GM12878 (cell line): ENCODE measurements at regions not wholly inside any gene's neighbourhood (a gene's known extent, or its start where the extent isn't known, plus 50 kb on each side); places are given as distances from the start of the nearest gene placed in this dataset.

Source experiments
- ATAC-seq: fragments of 200-7000 bp; cut with Tn5 transposase; 3 replicates; pipeline ENCODE4 v1.9.1; 2020; ENCODE audit warnings: mild to moderate bottlenecking, moderate library complexity
- BruUV-seq: library from RNA; stranded (reverse); fragments of 400-500 nt; replicated peaks from 2 replicates; lab custom pipeline; 2021; lab: Mats Ljungman, UMichigan
- CTCF ChIA-PET: fragments of 300-600 bp; sonication (Branson Sonifier 250); formaldehyde crosslinking; extraction: SDS; loops from one replicate; lab custom pipeline; 2021; ENCODE audit warnings: inconsistent platforms; lab: Yijun Ruan, JAX
- POLR2A ChIA-PET: fragments of 350-600 bp; formaldehyde crosslinking; extraction: SDS; loops from one replicate; lab custom pipeline; 2021; ENCODE audit warnings: inconsistent platforms; lab: Charles Lee
- RAD21 ChIA-PET: fragments of 300-600 bp; sonication (Branson Sonifier 250); formaldehyde crosslinking; loops from one replicate; lab custom pipeline; 2023; ENCODE audit warnings: antibody characterized with exemption; ENCODE audit not compliant: unreplicated experiment; lab: Charles Lee
- SMC1A ChIA-PET: fragments of 300-600 bp; sonication (Branson Sonifier 250); formaldehyde crosslinking; loops from one replicate; lab custom pipeline; 2023; ENCODE audit not compliant: unreplicated experiment, uncharacterized antibody; lab: Charles Lee
- DNase-seq: peaks from one replicate; pipeline ENCODE4 v3.0.0-alpha.2; 2011; ENCODE audit warnings: low read depth, low spot score
- FAIRE-seq: peaks from 3 replicates; lab custom pipeline; 2011; peaks lifted over from hg19 to GRCh38; lab: Jason Lieb, UNC
- H2AFZ ChIP-seq: 2 replicates; pipeline ENCODE4 v1.6.0; 2011; ENCODE audit warnings: low read depth, low read length, control low read depth; ENCODE audit not compliant: control insufficient read depth
- H3K27ac ChIP-seq: 2 replicates; pipeline ENCODE4 v1.5.1; 2011; ENCODE audit warnings: control low read depth; ENCODE audit not compliant: control insufficient read depth, insufficient read depth
- H3K27me3 ChIP-seq, 2 experiments: replicated peaks in 1 of 2; 2 replicates each; pipeline versions ENCODE4 v1.6.0 to v1.6.1; 2011; ENCODE audit warnings: low read length in 1 of 2; ENCODE audit not compliant: control insufficient read depth in 2 of 2, insufficient read depth in 2 of 2
- H3K36me3 ChIP-seq, 2 experiments: 2 replicates each; pipeline ENCODE4 v1.5.1; 2011; ENCODE audit warnings: low read length in 1 of 2; ENCODE audit not compliant: control insufficient read depth in 2 of 2, insufficient read depth in 2 of 2
- H3K4me1 ChIP-seq: 2 replicates; pipeline ENCODE4 v1.6.1; 2011; ENCODE audit warnings: mild to moderate bottlenecking, low read length, moderate library complexity, mixed read lengths; ENCODE audit not compliant: control insufficient read depth, insufficient read depth
- H3K4me2 ChIP-seq: 2 replicates; pipeline ENCODE4 v1.6.0; 2011; ENCODE audit warnings: control low read depth; ENCODE audit not compliant: control insufficient read depth, insufficient read depth
- H3K4me3 ChIP-seq: fragments of 200-600 bp; sonication (generic); 2 replicates; pipeline ENCODE4 v1.5.1; 2016
- H3K79me2 ChIP-seq: 2 replicates; pipeline ENCODE4 v1.6.0; 2011; ENCODE audit warnings: low read length; ENCODE audit not compliant: control insufficient read depth, insufficient read depth
- H3K9ac ChIP-seq: 2 replicates; pipeline ENCODE4 v1.8.0; 2011; ENCODE audit warnings: low read length, control low read depth, mixed read lengths; ENCODE audit not compliant: control insufficient read depth, insufficient read depth
- H3K9me3 ChIP-seq: replicated peaks from 3 replicates; pipeline ENCODE4 v1.5.1; 2011; ENCODE audit warnings: mild to moderate bottlenecking, low read length; ENCODE audit not compliant: control insufficient read depth, insufficient read depth
- H4K20me1 ChIP-seq: 2 replicates; pipeline ENCODE4 v1.6.0; 2011; ENCODE audit not compliant: control insufficient read depth, insufficient read depth
- BRCA1 ChIP-seq: IDR thresholded peaks from 2 replicates; pipeline ENCODE4 v1.6.1; 2011; ENCODE audit warnings: low read depth, low read length, improper control_type of control experiment
- CEBPZ ChIP-seq: fragments of 150-350 bp; IDR thresholded peaks from 2 replicates; pipeline ENCODE4 v1.6.1; 2016; ENCODE audit warnings: low read depth, low read length
- CREB1 ChIP-seq: IDR thresholded peaks from 2 replicates; pipeline ENCODE4 v1.6.1; 2012; ENCODE audit warnings: low read depth, mild to moderate bottlenecking, inconsistent platforms
- EP300 ChIP-seq, 2 experiments: fragments of 150-350 bp in 1 of 2; IDR thresholded peaks; 2 replicates each; pipeline ENCODE4 v1.6.1; 2011 to 2012; ENCODE audit warnings: low read depth in 2 of 2, low read length in 2 of 2, borderline replicate concordance in 1 of 2, improper control_type of control experiment in 1 of 2, inconsistent platforms in 1 of 2; ENCODE audit not compliant: control insufficient read depth in 1 of 2
- FOXK2 ChIP-seq: fragments of 450-650 bp; IDR thresholded peaks from 2 replicates; pipeline ENCODE4 v1.6.1; 2017; ENCODE audit warnings: mild to moderate bottlenecking, moderate library complexity
- SUPT20H ChIP-seq: IDR thresholded peaks from 2 replicates; pipeline ENCODE4 v1.6.1; 2011; ENCODE audit warnings: low read depth, mild to moderate bottlenecking, low read length, moderate library complexity, borderline replicate concordance; ENCODE audit not compliant: control insufficient read depth
- TCF12 ChIP-seq: IDR thresholded peaks from 2 replicates; pipeline ENCODE4 v1.6.1; 2011; ENCODE audit warnings: low read depth, mild to moderate bottlenecking, low read length
- WGBS: methylation state at CpG from one replicate; pipeline ENCODE4 v1.1.6; 2016; ENCODE audit warnings: low lambda C conversion rate; ENCODE audit not compliant: insufficient replicate concordance, insufficient coverage; ENCODE audit errors: missing lambda C conversion rate; 5-methylcytosine and 5-hydroxymethylcytosine counted together
- in situ Hi-C: fragments of 300-500 bp; cut with MboI; formaldehyde crosslinking; loops from 9 replicates; pipeline ENCODE4 v1.14.3; 2018; ENCODE audit warnings: mixed read lengths
- intact Hi-C: fragments of 100-400 bp; cut with micrococcal nuclease; formaldehyde crosslinking; loops from one replicate; pipeline ENCODE4 v1.14.2; 2022; ENCODE audit not compliant: unreplicated experiment
- TF ChIP-seq, protein P1 (sequence below): fragments of 450-650 bp; IDR thresholded peaks from 2 replicates; pipeline ENCODE4 v1.6.1; 2017; ENCODE audit warnings: mild to moderate bottlenecking, moderate library complexity
- TF ChIP-seq, protein P2 (sequence below): IDR thresholded peaks from 2 replicates; pipeline ENCODE4 v1.6.1; 2011; ENCODE audit warnings: borderline replicate concordance, low read depth, mild to moderate bottlenecking, moderate library complexity, mixed read lengths, low read length; ENCODE audit not compliant: insufficient read depth; ENCODE audit errors: extremely low read length
- TF ChIP-seq, protein P3 (sequence below): IDR thresholded peaks from 2 replicates; pipeline ENCODE4 v1.6.1; 2012; ENCODE audit warnings: low read depth, low read length, improper control_type of control experiment
- TF ChIP-seq, protein P4 (sequence below): fragments of 450-650 bp; IDR thresholded peaks from 2 replicates; pipeline ENCODE4 v1.6.1; 2017; ENCODE audit warnings: mild to moderate bottlenecking, low read depth, inconsistent platforms; ENCODE audit not compliant: poor library complexity, severe bottlenecking

DNA sequence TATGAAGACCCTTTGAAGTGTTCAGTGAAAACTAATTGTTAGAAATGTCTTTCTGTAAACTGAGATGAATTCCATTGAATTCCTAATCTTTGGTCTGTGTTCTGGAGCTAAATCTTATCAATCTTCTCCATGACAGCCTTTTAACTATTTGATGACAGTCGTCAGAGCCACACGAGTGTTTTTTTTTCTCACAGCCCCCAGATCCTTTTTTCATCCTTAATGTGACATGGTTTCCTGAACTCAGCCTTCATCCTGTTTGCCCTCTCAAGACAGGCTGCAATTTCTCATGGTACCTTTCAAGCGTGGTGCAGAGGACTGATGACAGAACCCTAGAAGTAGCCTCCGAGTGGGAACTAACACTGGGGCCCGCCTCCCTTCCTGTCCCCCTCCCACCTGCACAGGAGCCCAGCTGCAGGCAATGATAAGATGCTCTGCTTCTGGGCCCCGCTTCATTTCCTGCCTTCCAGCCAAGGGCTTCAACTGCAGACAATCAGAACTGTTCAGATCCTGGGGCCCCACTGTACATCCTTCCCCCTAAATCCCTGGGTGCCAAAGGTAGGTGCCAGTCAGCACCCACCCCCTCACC is 114.6 kb upstream of the VAV3 start:
- FAIRE-seq, result no peak
- DNase-seq, result no peak
- RAD21 ChIA-PET, result no interaction called here
- WGBS, result 7% methylated on average over 6 of the region's 6 CpGs
- in situ Hi-C loops (no loop called here), intact Hi-C loops (no loop called here)
- ATAC-seq, result peak; percentile 31
- Histone ChIP-seq H3K9me3 (no peaks in the 10 kb centered on the region), H3K9ac (no peak overlapping the region), H3K4me1 (no peaks in the 10 kb centered on the region), H3K4me2 (no peak overlapping the region), H3K27ac (no peak overlapping the region), H2AFZ (no peak overlapping the region), H3K4me3 (no peak overlapping the region), H4K20me1 (no peaks in the 10 kb centered on the region), H3K27me3 (no peaks in the 10 kb centered on the region), H3K36me3 (no peaks in the 10 kb centered on the region), H3K79me2 (no peaks in the 10 kb centered on the region)
- CTCF ChIA-PET, result interaction anchor here (1.2 kb wide), 1 partner anchor 9 kb away, joined by 3 read pairs; no protein-coding TSS in a partner anchor
- POLR2A ChIA-PET, result no interaction called here
- SMC1A ChIA-PET, result no interaction called here
- BruUV-seq, result no TSS peak
- TF ChIP-seq TCF12 (no peak), FOXK2 (no peak), CEBPZ (no peak), CREB1 (no peak), SUPT20H (no peak), EP300 (IDR thresholded peaks at IDR 0.05; ENCODE audit: borderline replicate concordance in 1 of 2, control insufficient read depth in 1 of 2, low read depth in 2 of 2, low read length in 2 of 2) (no peak), BRCA1 (no peak)
- TF ChIP-seq, protein P1, sequence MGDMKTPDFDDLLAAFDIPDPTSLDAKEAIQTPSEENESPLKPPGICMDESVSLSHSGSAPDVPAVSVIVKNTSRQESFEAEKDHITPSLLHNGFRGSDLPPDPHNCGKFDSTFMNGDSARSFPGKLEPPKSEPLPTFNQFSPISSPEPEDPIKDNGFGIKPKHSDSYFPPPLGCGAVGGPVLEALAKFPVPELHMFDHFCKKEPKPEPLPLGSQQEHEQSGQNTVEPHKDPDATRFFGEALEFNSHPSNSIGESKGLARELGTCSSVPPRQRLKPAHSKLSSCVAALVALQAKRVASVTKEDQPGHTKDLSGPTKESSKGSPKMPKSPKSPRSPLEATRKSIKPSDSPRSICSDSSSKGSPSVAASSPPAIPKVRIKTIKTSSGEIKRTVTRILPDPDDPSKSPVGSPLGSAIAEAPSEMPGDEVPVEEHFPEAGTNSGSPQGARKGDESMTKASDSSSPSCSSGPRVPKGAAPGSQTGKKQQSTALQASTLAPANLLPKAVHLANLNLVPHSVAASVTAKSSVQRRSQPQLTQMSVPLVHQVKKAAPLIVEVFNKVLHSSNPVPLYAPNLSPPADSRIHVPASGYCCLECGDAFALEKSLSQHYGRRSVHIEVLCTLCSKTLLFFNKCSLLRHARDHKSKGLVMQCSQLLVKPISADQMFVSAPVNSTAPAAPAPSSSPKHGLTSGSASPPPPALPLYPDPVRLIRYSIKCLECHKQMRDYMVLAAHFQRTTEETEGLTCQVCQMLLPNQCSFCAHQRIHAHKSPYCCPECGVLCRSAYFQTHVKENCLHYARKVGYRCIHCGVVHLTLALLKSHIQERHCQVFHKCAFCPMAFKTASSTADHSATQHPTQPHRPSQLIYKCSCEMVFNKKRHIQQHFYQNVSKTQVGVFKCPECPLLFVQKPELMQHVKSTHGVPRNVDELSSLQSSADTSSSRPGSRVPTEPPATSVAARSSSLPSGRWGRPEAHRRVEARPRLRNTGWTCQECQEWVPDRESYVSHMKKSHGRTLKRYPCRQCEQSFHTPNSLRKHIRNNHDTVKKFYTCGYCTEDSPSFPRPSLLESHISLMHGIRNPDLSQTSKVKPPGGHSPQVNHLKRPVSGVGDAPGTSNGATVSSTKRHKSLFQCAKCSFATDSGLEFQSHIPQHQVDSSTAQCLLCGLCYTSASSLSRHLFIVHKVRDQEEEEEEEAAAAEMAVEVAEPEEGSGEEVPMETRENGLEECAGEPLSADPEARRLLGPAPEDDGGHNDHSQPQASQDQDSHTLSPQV, result no peak
- TF ChIP-seq, protein P2, sequence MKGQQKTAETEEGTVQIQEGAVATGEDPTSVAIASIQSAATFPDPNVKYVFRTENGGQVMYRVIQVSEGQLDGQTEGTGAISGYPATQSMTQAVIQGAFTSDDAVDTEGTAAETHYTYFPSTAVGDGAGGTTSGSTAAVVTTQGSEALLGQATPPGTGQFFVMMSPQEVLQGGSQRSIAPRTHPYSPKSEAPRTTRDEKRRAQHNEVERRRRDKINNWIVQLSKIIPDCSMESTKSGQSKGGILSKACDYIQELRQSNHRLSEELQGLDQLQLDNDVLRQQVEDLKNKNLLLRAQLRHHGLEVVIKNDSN, result no peak
- TF ChIP-seq, protein P3, sequence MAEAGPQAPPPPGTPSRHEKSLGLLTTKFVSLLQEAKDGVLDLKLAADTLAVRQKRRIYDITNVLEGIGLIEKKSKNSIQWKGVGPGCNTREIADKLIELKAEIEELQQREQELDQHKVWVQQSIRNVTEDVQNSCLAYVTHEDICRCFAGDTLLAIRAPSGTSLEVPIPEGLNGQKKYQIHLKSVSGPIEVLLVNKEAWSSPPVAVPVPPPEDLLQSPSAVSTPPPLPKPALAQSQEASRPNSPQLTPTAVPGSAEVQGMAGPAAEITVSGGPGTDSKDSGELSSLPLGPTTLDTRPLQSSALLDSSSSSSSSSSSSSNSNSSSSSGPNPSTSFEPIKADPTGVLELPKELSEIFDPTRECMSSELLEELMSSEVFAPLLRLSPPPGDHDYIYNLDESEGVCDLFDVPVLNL, result no peak
- TF ChIP-seq, protein P4, sequence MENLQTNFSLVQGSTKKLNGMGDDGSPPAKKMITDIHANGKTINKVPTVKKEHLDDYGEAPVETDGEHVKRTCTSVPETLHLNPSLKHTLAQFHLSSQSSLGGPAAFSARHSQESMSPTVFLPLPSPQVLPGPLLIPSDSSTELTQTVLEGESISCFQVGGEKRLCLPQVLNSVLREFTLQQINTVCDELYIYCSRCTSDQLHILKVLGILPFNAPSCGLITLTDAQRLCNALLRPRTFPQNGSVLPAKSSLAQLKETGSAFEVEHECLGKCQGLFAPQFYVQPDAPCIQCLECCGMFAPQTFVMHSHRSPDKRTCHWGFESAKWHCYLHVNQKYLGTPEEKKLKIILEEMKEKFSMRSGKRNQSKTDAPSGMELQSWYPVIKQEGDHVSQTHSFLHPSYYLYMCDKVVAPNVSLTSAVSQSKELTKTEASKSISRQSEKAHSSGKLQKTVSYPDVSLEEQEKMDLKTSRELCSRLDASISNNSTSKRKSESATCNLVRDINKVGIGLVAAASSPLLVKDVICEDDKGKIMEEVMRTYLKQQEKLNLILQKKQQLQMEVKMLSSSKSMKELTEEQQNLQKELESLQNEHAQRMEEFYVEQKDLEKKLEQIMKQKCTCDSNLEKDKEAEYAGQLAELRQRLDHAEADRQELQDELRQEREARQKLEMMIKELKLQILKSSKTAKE, result no peak
